WTC11 (cell line): ENCODE measurements at regions not wholly inside any gene's neighbourhood (a gene's known extent, or its start where the extent isn't known, plus 50 kb on each side); places are given as distances from the start of the nearest gene placed in this dataset.

Source experiments
- CTCF ChIP-seq: fragments of 200-600 bp; IDR thresholded peaks from 2 replicates; pipeline ENCODE4 v1.8.0; 2022; ENCODE audit warnings: antibody characterized with exemption
- SP1 ChIP-seq: sonication (generic); formaldehyde crosslinking; conservative IDR thresholded peaks from 2 replicates; pipeline ENCODE4 v1.8.1; 2022; ENCODE audit warnings: missing genetic modification reagents
- TCF7 ChIP-seq: sonication (generic); formaldehyde crosslinking; IDR thresholded peaks from 2 replicates; pipeline ENCODE4 v1.8.0; 2022; ENCODE audit warnings: mild to moderate bottlenecking, low read depth, missing genetic modification reagents, moderate library complexity
- ZNF281 ChIP-seq: sonication (generic); formaldehyde crosslinking; IDR thresholded peaks from 2 replicates; pipeline ENCODE4 v1.8.0; 2023; ENCODE audit warnings: mild to moderate bottlenecking, missing genetic modification reagents

DNA sequence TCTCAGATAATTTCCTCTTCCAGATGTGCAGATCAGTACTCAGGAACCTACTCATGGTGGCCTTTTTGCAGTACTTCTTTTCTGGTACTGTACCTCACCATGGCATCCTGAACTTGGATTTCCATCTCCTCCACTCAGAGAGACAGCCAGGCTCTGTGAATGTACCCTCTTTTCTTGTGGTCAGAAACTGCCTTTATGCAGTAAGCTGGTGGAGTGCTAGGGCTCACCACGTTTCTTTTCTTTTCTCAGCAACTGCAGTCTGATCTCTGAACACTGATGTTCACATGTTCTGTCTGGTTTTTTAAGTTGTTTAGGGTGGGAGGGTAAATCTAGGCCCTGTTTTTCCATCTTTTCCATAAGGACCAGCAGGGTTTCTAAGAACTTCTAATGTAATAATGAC is 99.8 kb upstream of the NRXN3 start:
- no peak for TF ChIP-seq TCF7
- no peak for TF ChIP-seq ZNF281 (CRISPR knock-in tag)
- TF ChIP-seq CTCF = no peak
- TF ChIP-seq SP1 = no peak
